NOMO-1 treated with dmso at 0.1 percent for 144 hours (cell line): ENCODE measurements at regions not wholly inside any gene's neighbourhood (a gene's known extent, or its start where the extent isn't known, plus 50 kb on each side); places are given as distances from the start of the nearest gene placed in this dataset.

ENCODE experiments used
- DNase-seq: peaks from one replicate; lab custom pipeline; 2025; ENCODE audit not compliant: unreplicated experiment; lab: John Stamatoyannopoulos, UW

GRCh38 chr15:45941367-45941766, 306.5 kb downstream of the SQOR start:
- DNase-seq, result no peak

- no peak for DNase-seq
These were observed 308.4 kb downstream of the SQOR start for GRCh38 chr15:45943240-45943639.

DNA sequence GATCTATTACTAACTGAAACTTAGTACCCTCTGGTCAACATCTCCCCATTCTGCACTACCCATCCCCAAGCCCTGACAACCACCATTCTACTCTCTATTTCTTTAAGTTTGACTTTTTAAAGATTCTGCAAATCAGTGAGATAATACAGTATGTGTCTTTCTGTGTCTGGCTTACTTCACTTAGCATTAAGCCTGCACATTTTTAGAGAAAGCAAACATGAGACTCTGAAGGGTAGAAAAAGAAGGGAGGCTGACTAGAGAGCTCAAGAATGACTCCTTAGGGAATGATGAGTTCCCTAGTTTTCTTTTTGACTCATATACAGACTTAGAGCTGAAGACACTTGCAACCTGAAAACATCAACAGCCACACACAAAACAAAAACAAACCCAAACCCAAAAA, 311.3 kb downstream of the SQOR start:
- no peak for DNase-seq

- no peak for DNase-seq
These were observed 313.4 kb downstream of the SQOR start for GRCh38 chr15:45948181-45948621.

DNA sequence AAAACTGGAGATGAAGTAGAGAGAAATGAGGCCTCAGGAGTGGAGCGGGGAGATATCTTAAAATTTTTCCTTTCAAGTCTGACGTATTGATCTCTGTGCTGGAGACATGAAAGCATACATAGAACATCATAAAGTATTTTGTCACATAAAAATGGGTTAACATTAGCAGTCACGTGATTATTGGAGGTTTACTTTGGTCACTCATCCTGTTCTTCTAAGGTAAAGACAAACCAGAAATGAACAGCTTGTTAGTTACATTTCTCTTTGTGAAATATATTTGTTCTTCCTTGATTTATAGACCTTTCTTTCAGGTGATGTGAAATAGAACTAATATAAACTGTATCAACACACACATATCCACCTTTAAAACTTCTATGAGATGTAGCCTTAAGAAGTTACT, 324.1 kb downstream of the SQOR start:
- DNase-seq, result no peak

DNA sequence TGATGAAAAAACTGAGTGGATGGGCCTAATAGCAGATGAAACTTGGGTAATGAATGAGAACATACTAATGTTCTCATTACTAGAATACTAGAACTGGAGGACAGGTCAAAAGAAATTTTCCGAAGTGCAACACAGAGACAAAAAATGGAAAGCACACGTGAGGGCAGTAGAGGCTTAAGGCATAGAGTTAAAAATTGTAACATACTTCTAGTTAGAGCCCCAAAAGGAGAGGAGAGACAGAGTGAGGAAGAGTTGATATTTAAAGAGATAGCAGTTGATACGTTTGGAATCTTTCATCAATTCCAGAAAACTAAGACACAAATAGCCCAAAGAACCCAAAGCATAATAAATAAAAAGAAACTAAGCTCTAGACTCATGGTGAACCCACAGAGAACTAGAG, 327.9 kb downstream of the SQOR start:
- DNase-seq, result no peak

GRCh38 chr15:45970542-45970941, 335.7 kb downstream of the SQOR start:
- DNase-seq, result no peak

DNA sequence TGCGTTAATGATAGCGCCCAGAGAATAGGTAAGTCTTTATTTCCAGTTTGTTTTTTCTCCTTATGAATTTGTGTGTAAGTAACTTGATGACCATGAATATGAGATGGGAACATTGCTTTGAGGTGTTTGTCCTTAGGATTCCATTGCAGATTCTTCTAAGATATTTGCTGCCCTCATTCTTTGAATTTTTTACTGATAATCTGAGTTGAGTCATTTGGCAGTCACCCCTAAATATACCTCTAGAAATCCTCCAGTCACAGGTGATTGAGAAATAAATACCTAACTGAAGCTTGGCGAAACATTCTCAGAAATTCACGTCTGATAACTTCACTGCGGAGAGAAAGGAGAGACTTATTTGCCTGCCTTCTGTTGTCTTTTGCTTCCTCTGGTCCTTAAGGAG, 345.5 kb downstream of the SQOR start:
- no peak for DNase-seq

DNA sequence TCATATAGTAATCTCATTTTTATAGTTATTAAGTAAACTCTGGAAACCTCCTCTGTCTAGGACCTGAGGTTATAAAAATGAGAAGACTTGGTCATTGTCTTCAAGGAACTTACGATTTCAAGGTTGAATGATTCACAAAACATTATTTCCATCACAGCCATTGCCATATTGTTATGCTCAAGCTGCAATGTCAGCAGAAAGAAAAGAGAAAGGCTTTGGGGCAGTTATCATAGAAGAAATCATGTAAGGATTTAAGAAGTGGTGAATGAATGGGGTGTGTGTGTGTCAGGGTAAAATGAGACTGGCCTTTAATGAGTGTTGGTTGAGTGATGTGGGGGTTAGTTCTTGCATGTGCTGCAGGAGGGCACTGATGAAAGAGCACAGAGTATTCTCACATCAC, 346.8 kb downstream of the SQOR start:
- DNase-seq, result no peak

DNA sequence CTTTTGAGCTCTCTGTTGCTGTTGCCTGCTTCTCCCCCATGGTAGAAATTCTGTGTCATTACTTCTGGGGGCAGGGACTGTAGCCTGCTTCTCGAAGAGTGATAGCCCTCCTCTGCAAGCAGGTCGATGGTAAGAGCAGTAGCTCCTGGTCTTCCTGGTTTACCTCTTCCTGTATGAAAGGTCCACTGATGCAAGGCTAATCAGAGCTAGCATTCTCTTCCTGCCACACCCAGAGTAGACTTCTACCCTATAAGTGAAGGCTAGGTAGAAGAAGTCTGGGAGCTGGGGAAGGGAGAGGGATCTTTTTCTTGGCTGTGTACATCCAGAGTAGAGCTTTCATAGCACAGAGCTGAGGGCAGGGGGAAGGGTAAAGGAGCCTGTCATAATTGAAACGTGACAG, 357.0 kb downstream of the SQOR start:
- DNase-seq, result no peak

- no peak for DNase-seq
These were observed 358.2 kb downstream of the SQOR start for GRCh38 chr15:45993072-45993471.

DNA sequence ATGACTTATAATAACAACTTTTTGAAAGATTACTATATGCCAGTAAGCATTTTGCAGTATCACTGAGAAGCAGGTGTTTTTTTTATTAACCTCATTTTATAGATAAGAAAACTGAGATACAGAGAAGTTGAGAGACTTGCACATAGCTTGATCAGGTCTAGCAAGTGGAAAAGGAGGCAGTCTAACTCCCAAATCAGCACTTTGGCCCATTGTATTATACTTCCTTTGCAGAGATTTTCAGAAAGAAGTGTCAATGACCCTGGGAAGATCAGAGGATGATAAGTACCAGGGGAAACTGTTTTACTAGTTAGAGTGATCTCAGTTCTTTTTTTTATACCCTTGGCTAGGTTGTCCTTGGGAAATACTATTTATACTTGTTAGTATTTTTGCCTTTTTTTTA, 358.7 kb downstream of the SQOR start:
- DNase-seq, result no peak

DNA sequence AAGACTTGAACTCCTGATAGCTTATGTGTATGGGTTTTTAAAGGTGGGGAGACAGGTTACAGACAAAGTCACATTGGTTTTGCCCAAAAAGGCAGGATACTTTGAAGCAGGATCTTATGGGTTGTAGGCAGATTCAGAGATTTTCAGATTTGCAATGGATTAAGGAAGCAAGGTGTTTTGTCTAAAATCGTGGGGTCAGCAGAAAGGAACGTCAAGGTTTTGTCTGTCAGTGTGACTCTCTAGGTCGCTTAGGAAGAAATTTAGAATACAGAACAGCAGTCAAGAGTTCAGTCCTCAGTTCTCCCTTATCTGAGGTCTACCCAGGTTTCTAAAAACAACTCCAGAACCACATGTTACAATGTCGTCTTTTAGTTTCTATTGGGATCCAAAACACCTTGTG, 361.0 kb downstream of the SQOR start:
- no peak for DNase-seq

- DNase-seq, result no peak
These were observed 379.7 kb downstream of the SQOR start for GRCh38 chr15:46014532-46014931.

- DNase-seq, result no peak
These were observed 399.9 kb downstream of the SQOR start for GRCh38 chr15:46034755-46035154.

- DNase-seq, result no peak
These were observed 404.9 kb downstream of the SQOR start for GRCh38 chr15:46039703-46040102.

- DNase-seq, result no peak
These were observed 407.1 kb downstream of the SQOR start for GRCh38 chr15:46041905-46042304.

- no peak for DNase-seq
These were observed 425.2 kb downstream of the SQOR start for GRCh38 chr15:46059921-46060594.

DNA sequence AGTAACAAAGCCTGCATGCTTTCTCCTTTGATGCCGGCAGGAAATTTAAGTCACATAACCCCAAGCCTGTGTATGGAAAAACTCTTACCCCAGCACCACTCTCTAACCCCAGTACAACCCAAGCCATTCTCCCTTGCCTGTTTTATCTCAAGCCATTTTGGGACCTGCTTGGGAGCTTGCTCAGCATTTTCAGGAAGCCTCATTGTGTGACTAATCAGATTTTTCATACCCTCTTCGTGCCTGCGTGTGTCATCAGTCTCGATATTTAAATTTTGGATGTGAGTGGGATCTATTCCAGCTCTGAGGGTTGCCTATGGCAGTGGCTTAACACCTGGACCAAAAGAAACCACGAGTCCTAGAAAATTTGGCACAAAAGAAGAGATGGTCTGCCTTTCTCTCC, 426.2 kb downstream of the SQOR start:
- no peak for DNase-seq

DNA sequence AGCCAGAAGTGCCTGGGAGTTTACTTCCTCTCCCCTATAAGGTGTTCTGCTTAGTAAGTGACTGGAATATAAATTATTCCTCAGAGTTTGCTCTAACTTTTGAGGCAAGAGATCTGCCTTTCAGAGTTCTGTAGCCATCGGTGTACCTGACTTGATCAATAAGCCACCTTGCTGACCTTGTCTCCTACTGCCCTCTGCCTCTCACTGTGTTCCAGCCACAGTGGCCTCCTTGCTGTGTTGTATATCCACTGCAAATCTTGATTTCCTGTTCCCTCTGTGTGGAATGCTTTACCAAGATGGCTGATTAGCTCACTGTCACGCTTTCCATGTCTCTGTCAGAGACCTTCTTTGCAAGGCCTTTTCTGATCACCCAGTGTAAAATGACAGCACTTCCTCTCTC, 442.4 kb downstream of the SQOR start:
- no peak for DNase-seq

DNA sequence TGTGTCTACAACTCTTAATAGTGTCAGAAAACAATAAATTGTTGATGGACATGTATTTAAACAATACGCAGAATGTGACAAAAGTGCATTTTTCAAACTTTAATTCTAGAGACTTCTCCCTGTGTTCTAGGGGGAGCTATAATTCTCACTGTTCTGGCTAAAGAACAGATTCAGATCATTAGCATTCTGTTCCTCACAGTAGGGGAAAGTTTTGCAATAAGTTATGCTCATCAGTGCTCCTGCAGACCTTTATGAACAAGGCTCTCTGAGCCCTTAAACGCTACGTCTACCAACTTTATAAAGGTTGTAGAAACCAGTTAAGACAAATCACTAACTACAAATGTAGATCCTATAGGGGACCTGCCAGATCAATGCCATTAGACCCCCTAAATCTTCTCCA, 444.2 kb downstream of the SQOR start:
- DNase-seq, result no peak

- DNase-seq, result no peak
These were observed 445.2 kb downstream of the SQOR start for GRCh38 chr15:46080016-46080415.
